AG08395 (cell line): ENCODE measurements at regions not wholly inside any gene's neighbourhood (a gene's known extent, or its start where the extent isn't known, plus 50 kb on each side); places are given as distances from the start of the nearest gene placed in this dataset.

Experiments used
- DNase-seq: peaks from one replicate; pipeline ENCODE4 v3.0.0; 2012; ENCODE audit warnings: mixed read lengths, low spot score

GRCh38 chr12:94781835-94782234, 131.5 kb upstream of the TMCC3 start:
- DNase-seq, result no peak

GRCh38 chr12:94779485-94779884, 129.1 kb upstream of the TMCC3 start:
- DNase-seq, result peak; percentile 43

- no peak for DNase-seq
Measured at GRCh38 chr12:94777936-94778335, 127.6 kb upstream of the TMCC3 start.

- no peak for DNase-seq
Measured at GRCh38 chr12:94775710-94776109, 125.4 kb upstream of the TMCC3 start.

- DNase-seq, result no peak
Measured at GRCh38 chr12:94771741-94772140, 121.4 kb upstream of the TMCC3 start.

GRCh38 chr12:94771199-94771598, 120.8 kb upstream of the TMCC3 start:
- no peak for DNase-seq

GRCh38 chr12:94770791-94771190, 120.4 kb upstream of the TMCC3 start:
- no peak for DNase-seq

- DNase-seq, result no peak
Measured at GRCh38 chr12:94769776-94770759, 119.7 kb upstream of the TMCC3 start.

- DNase-seq, result no peak
Measured at GRCh38 chr12:94769047-94769420, 118.7 kb upstream of the TMCC3 start.

GRCh38 chr12:94768398-94769046, 118.2 kb upstream of the TMCC3 start:
- DNase-seq, result no peak

- DNase-seq, result no peak
Measured at GRCh38 chr12:94767956-94768355, 117.6 kb upstream of the TMCC3 start.

GRCh38 chr12:94766397-94766796, 116.0 kb upstream of the TMCC3 start:
- DNase-seq, result no peak

- no peak for DNase-seq
Measured at GRCh38 chr12:94763462-94763861, 113.1 kb upstream of the TMCC3 start.

GRCh38 chr12:94762943-94763342, 112.6 kb upstream of the TMCC3 start:
- DNase-seq, result no peak

GRCh38 chr12:94762259-94762942, 112.0 kb upstream of the TMCC3 start:
- no peak for DNase-seq

- peak; percentile 64 for DNase-seq
Measured at GRCh38 chr12:94761559-94761958, 111.2 kb upstream of the TMCC3 start.

GRCh38 chr12:94760786-94761185, 110.4 kb upstream of the TMCC3 start:
- DNase-seq, result no peak

GRCh38 chr12:94756789-94757188, 106.4 kb upstream of the TMCC3 start:
- no peak for DNase-seq

- DNase-seq, result no peak
Measured at GRCh38 chr12:94755598-94755997, 105.2 kb upstream of the TMCC3 start.

GRCh38 chr12:94754653-94755052, 104.3 kb upstream of the TMCC3 start:
- no peak for DNase-seq

- DNase-seq, result no peak
Measured at GRCh38 chr12:94753036-94753679, 102.8 kb upstream of the TMCC3 start.

- DNase-seq, result no peak
Measured at GRCh38 chr12:94750864-94751263, 100.5 kb upstream of the TMCC3 start.
